ENCODE measurements at regions not wholly inside any gene's neighbourhood (a gene's known extent, or its start where the extent isn't known, plus 50 kb on each side); places are given as distances from the start of the nearest gene placed in this dataset.

GRCh38 chr10:118110750-118111149 lies 64.0 kb upstream of the RAB11FIP2 start:
- H3K4me3 Mint-ChIP-seq = no peak overlapping the region
- no peaks in the 10 kb centered on the region for H3K36me3 Mint-ChIP-seq
- CTCF ChIA-PET = no interaction called here
- ATAC-seq (no peak), DNase-seq (no peak)
- no peak overlapping the region for H3K27ac Mint-ChIP-seq
- peaks cover 5% of the 10 kb centered on the region for H3K27me3 Mint-ChIP-seq
- peaks cover 10% of the 10 kb centered on the region for H3K4me1 Mint-ChIP-seq
- H3K9me3 Mint-ChIP-seq (ENCODE audit: low read depth) = no peaks in the 10 kb centered on the region

GRCh38 chr10:118108194-118109026 lies 61.7 kb upstream of the RAB11FIP2 start:
- CTCF ChIA-PET = no interaction called here

DNA sequence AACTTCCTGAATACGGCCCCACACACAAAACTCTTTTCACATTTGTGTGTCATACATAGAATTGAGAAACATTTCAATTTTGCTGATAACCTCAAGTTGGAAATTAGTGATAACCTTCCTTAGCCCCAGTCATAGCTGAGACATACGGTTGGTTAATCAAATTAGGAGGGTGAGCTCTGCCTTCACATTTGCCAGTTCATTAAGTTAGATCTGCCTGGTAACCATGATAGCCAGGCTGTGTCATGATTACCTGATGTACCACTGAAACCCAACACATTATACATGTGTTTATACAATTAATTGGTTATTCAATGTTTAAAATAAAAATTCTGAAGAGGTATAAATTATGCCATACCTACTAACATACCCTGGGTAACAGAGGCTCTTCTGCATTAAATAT lies 60.8 kb upstream of the RAB11FIP2 start:
- no peaks in the 10 kb centered on the region for H3K36me3 Mint-ChIP-seq
- no peaks in the 10 kb centered on the region for H3K9me3 Mint-ChIP-seq (ENCODE audit: low read depth)
- CTCF ChIA-PET = no interaction called here
- ATAC-seq (no peak), DNase-seq (no peak)
- no peak overlapping the region for H3K4me3 Mint-ChIP-seq
- H3K4me1 Mint-ChIP-seq = peaks cover 7% of the 10 kb centered on the region
- peaks cover 7% of the 10 kb centered on the region for H3K27me3 Mint-ChIP-seq
- no peak overlapping the region for H3K27ac Mint-ChIP-seq

More at GRCh38 chr10:118108194-118109026, 61.7 kb upstream of the RAB11FIP2 start:
- DNase-seq (no peak), ATAC-seq (no peak)
- no peaks in the 10 kb centered on the region for H3K9me3 Mint-ChIP-seq (ENCODE audit: low read depth)
- H3K27me3 Mint-ChIP-seq = peaks cover 5% of the 10 kb centered on the region
- no peaks in the 10 kb centered on the region for H3K36me3 Mint-ChIP-seq
- no peak overlapping the region for H3K4me3 Mint-ChIP-seq
- peaks cover 7% of the 10 kb centered on the region for H3K4me1 Mint-ChIP-seq
- no peak overlapping the region for H3K27ac Mint-ChIP-seq

DNA sequence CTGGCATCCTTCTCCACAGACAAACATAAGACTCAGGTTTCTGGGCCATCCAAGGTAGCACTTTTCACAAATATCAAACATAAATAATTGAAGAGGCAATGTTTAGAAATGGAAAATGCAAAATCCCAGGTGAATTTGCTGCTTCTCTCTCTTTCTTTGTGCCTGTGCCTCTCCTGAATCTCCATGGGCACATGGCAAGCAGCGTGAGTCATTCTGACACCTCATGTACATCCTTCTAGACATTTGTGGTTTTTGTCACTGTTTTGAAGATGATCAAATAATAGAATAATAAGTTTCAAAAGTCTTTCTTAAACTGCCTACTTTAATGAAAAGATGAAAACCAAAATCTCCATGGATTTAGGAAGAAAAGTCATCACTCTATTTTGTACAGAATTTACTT lies 60.3 kb upstream of the RAB11FIP2 start:
- H3K27ac Mint-ChIP-seq = no peak overlapping the region
- DNase-seq = no peak

GRCh38 chr10:118106426-118106825 lies 59.7 kb upstream of the RAB11FIP2 start:
- CTCF ChIA-PET = interaction anchor here (1.1 kb wide), 1 partner anchor 361 kb away, joined by 3 read pairs; no protein-coding TSS in a partner anchor
- ATAC-seq = no peak
- no peaks in the 10 kb centered on the region for H3K36me3 Mint-ChIP-seq

More for the DNA sequence above, 60.3 kb upstream of the RAB11FIP2 start:
- H3K36me3 Mint-ChIP-seq = no peaks in the 10 kb centered on the region
- H3K9me3 Mint-ChIP-seq (ENCODE audit: low read depth) = no peaks in the 10 kb centered on the region
- no peak overlapping the region for H3K4me3 Mint-ChIP-seq
- peaks cover 12% of the 10 kb centered on the region for H3K27me3 Mint-ChIP-seq
- no peak for ATAC-seq
- H3K4me1 Mint-ChIP-seq = peaks cover 7% of the 10 kb centered on the region
- CTCF ChIA-PET = interaction anchor here (1.1 kb wide), 1 partner anchor 361 kb away, joined by 3 read pairs; no protein-coding TSS in a partner anchor

DNA sequence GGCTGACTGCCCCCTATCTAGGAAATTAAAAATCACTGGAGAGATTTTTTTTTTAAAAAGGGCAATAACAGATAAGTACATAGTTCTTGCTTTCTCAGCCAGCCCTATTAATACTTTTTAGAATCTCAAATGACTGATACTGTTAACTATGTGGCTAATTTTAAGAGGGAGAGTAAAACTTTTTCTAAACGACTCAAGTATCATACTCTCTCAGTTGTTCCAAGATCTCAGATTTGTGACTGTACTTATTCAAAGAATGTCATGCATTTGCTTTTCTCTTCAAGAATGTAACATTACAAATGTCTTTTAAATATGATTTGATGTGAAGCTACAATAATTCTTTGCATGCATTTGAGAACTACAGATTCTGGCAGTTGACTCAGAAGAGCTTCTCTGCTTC lies 55.4 kb upstream of the RAB11FIP2 start:
- Mint-ChIP-seq H3K36me3 (no peaks in the 10 kb centered on the region), H3K9me3 (ENCODE audit: low read depth) (no peaks in the 10 kb centered on the region), H3K4me1 (no peaks in the 10 kb centered on the region), H3K27ac (no peak overlapping the region), H3K4me3 (no peak overlapping the region), H3K27me3 (peaks cover 13% of the 10 kb centered on the region)
- CTCF ChIA-PET = no interaction called here
- no peak for ATAC-seq
- no peak for DNase-seq

More at GRCh38 chr10:118106426-118106825, 59.7 kb upstream of the RAB11FIP2 start:
- no peaks in the 10 kb centered on the region for H3K9me3 Mint-ChIP-seq (ENCODE audit: low read depth)
- DNase-seq = no peak
- no peak overlapping the region for H3K4me3 Mint-ChIP-seq
- no peak overlapping the region for H3K27ac Mint-ChIP-seq
- H3K27me3 Mint-ChIP-seq = peaks cover 12% of the 10 kb centered on the region
- peaks cover 7% of the 10 kb centered on the region for H3K4me1 Mint-ChIP-seq

- H3K4me1 Mint-ChIP-seq = no peaks in the 10 kb centered on the region
- no peak overlapping the region for H3K4me3 Mint-ChIP-seq
- ATAC-seq (no peak), DNase-seq (no peak)
- CTCF ChIA-PET = no interaction called here
- no peaks in the 10 kb centered on the region for H3K36me3 Mint-ChIP-seq
- H3K9me3 Mint-ChIP-seq (ENCODE audit: low read depth) = no peaks in the 10 kb centered on the region
- H3K27me3 Mint-ChIP-seq = peaks cover 13% of the 10 kb centered on the region
- H3K27ac Mint-ChIP-seq = no peak overlapping the region
Observed at GRCh38 chr10:118101501-118101900, 54.8 kb upstream of the RAB11FIP2 start.
